ENCODE measurements at regions not wholly inside any gene's neighbourhood (a gene's known extent, or its start where the extent isn't known, plus 50 kb on each side); places are given as distances from the start of the nearest gene placed in this dataset.
A peak's percentile ranks its signal among the peaks of the same experiment; 100 is the strongest.
"Not testable (repeated sequence)": the region's sequence is repeated elsewhere in the genome, so short reads cannot be mapped to it uniquely, and the experiment has no call there.

DNA sequence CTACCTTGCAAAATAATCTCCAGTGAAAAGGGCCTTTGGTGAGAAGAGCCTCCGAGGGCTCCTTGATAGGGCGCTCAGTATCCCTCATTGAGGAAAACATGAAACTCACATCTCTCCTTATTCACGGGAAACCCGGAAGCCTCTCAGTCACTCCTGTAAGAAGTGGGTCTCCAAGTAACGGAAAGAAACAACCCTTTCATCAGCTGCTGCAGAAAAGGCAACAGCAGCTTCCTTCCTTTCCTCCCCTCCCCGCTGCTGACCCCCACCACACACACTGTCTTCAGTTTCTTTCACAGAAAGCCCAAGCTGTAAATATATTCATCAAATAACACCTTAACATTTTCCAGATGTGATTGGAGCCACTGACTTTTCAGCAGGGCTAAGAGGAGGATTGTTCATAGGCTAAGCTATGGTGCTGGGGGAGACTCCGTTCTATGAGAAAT lies 81.4 kb downstream of the C9orf152 start:
- H3K27ac ChIP-seq (ENCODE audit: low read depth, low read length): no peak overlapping the region; the same call in 1 of the 2 replicates
- no peaks in the 10 kb centered on the region for H3K9me3 ChIP-seq (ENCODE audit: control insufficient read depth, insufficient read depth, low read depth, low read length)
- H3K4me3 ChIP-seq (ENCODE audit: low read depth, low read length): peak overlapping the region; percentile 6; the same call in 1 of the 2 replicates
- peaks cover 96% of the 10 kb centered on the region for H3K4me1 ChIP-seq (ENCODE audit: control insufficient read depth, insufficient read depth, low read length)
- peak overlapping the region; percentile 35 for H3K9ac ChIP-seq (ENCODE audit: low read length)
- no peaks in the 10 kb centered on the region; the same call in 1 of the 2 replicates for H3K27me3 ChIP-seq (ENCODE audit: control insufficient read depth, insufficient read depth, low read length)
- H3K36me3 ChIP-seq (ENCODE audit: control insufficient read depth, insufficient read depth, low read length): no peaks in the 10 kb centered on the region

DNA sequence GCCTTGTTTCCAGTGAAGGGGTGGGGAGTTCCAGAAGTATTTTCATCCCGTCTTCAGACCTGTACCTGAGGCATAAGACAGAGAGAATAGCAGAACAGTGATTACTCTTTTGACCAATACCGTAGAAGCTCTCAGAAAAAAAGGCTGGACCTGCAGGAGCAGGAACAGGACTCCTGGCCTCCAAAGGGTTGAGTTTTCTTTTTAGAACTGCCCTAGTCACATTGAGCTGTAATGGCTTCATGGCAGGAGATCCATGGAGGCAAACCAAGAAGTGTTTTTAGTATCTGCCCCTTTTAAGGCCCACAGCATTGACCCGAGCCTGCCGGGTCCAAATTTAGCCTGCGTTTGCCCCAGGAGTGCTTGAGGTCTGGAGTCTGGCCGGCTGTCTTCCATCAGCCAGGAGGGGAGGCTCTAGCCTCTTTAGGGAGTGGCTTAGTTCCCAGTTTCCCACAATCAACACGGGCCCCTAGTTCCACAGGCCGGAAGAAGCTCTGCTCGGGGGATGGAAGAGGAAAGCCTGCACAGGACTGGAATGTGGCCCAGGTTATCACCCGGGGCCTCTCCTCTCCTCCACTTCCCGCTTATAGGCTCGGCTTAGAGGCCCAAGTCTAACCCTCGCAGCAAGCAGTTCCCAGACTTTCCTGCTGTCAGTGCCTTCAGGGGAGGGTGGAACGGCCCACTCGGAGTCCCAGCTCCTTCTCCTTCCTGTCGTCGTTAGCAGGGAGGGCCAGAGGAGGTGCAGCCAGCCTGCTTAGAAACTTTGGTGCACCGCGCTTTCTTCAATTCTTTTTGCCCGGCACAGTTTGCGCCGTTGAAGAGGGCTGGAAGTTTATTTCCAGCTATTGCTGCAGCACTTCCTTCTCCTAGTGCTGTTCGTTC lies 80.7 kb downstream of the C9orf152 start:
- no peaks in the 10 kb centered on the region for H3K36me3 ChIP-seq (ENCODE audit: control insufficient read depth, insufficient read depth, low read length)
- peak overlapping the region; percentile 31; the same call in 1 of the 2 replicates for H3K27ac ChIP-seq (ENCODE audit: low read depth, low read length)
- H3K27me3 ChIP-seq (ENCODE audit: control insufficient read depth, insufficient read depth, low read length): no peaks in the 10 kb centered on the region; the same call in 1 of the 2 replicates
- peak overlapping the region; percentile 35 for H3K4me3 ChIP-seq (ENCODE audit: low read depth, low read length)
- H3K9me3 ChIP-seq (ENCODE audit: control insufficient read depth, insufficient read depth, low read depth, low read length): no peaks in the 10 kb centered on the region
- H3K9ac ChIP-seq (ENCODE audit: low read length): peak overlapping the region; percentile 35
- peaks cover 96% of the 10 kb centered on the region for H3K4me1 ChIP-seq (ENCODE audit: control insufficient read depth, insufficient read depth, low read length)

DNA sequence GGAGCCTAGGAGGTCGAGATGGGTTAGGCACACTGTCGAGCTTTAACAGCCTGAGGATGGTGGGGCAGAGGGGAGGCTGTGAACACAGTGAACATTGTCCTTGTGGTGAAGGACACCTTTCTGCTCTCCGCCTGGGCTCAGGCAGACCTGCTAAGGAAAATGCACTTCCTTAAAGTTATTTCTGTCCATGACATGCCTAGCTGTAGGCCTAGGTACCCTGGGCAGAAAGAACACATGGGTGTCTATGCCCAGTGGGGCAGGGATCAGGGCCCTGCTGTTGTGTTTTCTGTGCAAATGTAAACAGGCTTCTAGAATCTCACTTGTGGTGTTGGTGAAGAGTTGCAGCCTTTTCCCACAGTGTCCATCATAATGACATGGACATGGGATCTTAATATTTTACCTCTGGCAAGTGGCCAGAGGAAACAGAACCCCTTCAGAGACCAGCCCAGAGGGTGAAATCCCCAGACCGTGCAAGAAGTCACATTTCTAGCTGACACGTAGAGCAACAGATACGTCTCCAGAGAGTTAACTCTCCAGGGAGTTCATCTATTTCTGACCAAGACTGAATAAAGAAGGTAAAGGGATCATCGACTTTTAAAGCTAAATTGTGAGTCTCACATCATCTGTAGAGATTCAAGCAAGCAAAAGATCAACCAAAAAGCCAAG lies 79.2 kb downstream of the C9orf152 start:
- peaks cover 95% of the 10 kb centered on the region for H3K4me1 ChIP-seq (ENCODE audit: control insufficient read depth, insufficient read depth, low read length)
- no peak overlapping the region for H3K27ac ChIP-seq (ENCODE audit: low read depth, low read length)
- no peaks in the 10 kb centered on the region; the same call in 1 of the 2 replicates for H3K27me3 ChIP-seq (ENCODE audit: control insufficient read depth, insufficient read depth, low read length)
- H3K9ac ChIP-seq (ENCODE audit: low read length): no peak overlapping the region
- H3K9me3 ChIP-seq (ENCODE audit: control insufficient read depth, insufficient read depth, low read depth, low read length): no peaks in the 10 kb centered on the region
- H3K4me3 ChIP-seq (ENCODE audit: low read depth, low read length): no peak overlapping the region
- no peaks in the 10 kb centered on the region for H3K36me3 ChIP-seq (ENCODE audit: control insufficient read depth, insufficient read depth, low read length)

DNA sequence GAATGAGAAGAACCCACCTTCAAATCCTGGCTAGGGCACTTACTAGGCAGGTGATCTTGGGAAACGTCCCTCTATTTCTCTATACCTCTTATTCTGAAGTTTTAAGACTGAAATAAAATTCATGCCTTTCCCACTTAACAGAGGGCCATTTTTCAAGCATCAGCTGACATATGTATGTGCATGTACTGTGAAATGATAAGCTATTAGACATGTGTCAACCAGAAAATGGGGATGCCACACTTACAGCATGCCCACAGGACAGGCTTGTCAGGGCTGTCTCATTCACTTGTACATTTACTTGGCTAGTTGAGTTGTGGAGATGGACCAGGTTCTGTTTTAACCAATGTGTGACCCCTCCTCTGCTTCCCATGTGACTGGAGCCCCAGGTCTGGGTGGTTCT lies 78.5 kb downstream of the C9orf152 start:
- H3K4me3 ChIP-seq (ENCODE audit: low read depth, low read length): no peak overlapping the region
- no peak overlapping the region for H3K9ac ChIP-seq (ENCODE audit: low read length)
- no peak overlapping the region for H3K27ac ChIP-seq (ENCODE audit: low read depth, low read length)
- no peaks in the 10 kb centered on the region for H3K36me3 ChIP-seq (ENCODE audit: control insufficient read depth, insufficient read depth, low read length)
- H3K9me3 ChIP-seq (ENCODE audit: control insufficient read depth, insufficient read depth, low read depth, low read length): no peaks in the 10 kb centered on the region
- peaks cover 91% of the 10 kb centered on the region for H3K4me1 ChIP-seq (ENCODE audit: control insufficient read depth, insufficient read depth, low read length)
- no peaks in the 10 kb centered on the region; the same call in 1 of the 2 replicates for H3K27me3 ChIP-seq (ENCODE audit: control insufficient read depth, insufficient read depth, low read length)

DNA sequence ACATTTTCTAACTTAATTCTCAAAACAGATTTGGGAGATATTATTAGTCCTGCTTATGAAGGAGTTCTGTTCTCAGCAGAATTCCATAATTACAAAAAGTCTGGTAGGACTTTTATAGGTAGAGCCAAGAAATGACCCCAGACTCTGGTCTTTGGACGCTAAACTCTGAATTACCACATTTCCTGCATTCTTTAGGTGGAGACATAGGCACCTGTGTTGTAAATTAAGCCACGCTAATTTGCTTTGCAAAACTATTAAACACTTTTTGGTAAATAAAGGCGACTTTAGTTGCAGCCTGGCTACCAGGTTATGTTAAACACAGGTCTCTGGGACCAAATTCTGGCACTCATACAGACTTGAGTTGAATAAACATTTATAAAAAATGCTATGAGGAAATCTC lies 77.7 kb downstream of the C9orf152 start:
- H3K4me3 ChIP-seq (ENCODE audit: low read depth, low read length): no peak overlapping the region
- no peaks in the 10 kb centered on the region; the same call in 1 of the 2 replicates for H3K27me3 ChIP-seq (ENCODE audit: control insufficient read depth, insufficient read depth, low read length)
- no peak overlapping the region for H3K9ac ChIP-seq (ENCODE audit: low read length)
- no peaks in the 10 kb centered on the region for H3K36me3 ChIP-seq (ENCODE audit: control insufficient read depth, insufficient read depth, low read length)
- no peaks in the 10 kb centered on the region for H3K9me3 ChIP-seq (ENCODE audit: control insufficient read depth, insufficient read depth, low read depth, low read length)
- 0 out of 2 replicates have a peak overlapping the region, but pooled peaks have one; percentile 35 for H3K27ac ChIP-seq (ENCODE audit: low read depth, low read length)
- peaks cover 83% of the 10 kb centered on the region for H3K4me1 ChIP-seq (ENCODE audit: control insufficient read depth, insufficient read depth, low read length)

DNA sequence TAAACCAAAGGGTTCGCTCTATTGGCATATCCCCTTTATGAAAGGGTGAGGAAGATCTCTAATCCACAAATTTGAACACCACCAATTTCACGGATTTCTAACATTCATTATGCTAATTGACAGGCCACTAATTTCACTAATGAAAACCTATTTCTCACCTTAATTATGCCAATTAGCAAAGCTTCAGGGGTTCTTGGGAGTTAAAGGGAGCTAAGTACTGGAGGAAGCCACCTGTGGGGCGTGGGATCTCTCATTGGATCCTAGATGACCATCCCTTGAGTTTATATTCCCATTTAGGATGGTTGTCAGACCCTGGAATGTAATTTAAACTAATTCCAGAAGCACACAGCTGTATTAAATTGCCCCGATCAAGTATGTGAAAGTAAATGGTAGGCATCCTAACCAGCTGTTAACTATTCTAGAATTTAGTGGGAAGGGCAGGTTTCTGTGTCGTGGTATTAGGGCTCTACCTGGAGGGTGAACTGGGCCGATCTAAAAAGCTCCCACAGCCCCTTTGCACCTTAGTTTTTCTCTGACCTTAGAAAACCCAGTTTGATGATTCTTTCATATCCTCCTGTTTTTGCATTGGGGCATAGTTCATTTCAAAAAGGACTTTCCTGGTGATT lies 77.1 kb downstream of the C9orf152 start:
- Histone ChIP-seq H3K4me1 (ENCODE audit: control insufficient read depth, insufficient read depth, low read length) (peaks cover 76% of the 10 kb centered on the region), H3K27me3 (ENCODE audit: control insufficient read depth, insufficient read depth, low read length) (no peaks in the 10 kb centered on the region; the same call in 1 of the 2 replicates), H3K4me3 (ENCODE audit: low read depth, low read length) (peak overlapping the region; percentile 6; the same call in 1 of the 2 replicates), H3K36me3 (ENCODE audit: control insufficient read depth, insufficient read depth, low read length) (0 out of 2 replicates have a peak, but pooled peaks cover under 1% of the 10 kb centered on the region), H3K9me3 (ENCODE audit: control insufficient read depth, insufficient read depth, low read depth, low read length) (no peaks in the 10 kb centered on the region), H3K27ac (ENCODE audit: low read depth, low read length) (peak overlapping the region; percentile 35; the same call in 1 of the 2 replicates), H3K9ac (ENCODE audit: low read length) (peak overlapping the region; percentile 8)

DNA sequence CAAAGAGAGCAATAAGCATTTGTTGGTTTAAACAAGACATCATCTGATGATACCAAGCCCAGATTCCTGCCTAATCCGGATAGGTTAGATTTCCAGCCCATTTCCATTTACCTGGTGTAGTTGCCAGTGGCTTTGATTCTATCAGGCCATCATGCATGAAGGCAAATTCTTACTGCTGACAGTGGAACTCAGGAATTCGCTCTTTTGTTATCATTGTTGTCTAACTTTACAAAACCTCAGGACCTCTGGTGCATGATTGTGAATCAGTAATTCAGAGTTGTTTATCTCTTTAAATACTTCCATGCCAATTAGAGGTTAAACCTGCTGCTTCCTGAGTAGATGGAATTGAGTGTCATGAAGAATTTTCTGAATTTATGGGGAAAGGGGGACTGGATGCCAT lies 76.5 kb downstream of the C9orf152 start:
- Histone ChIP-seq H3K27me3 (ENCODE audit: control insufficient read depth, insufficient read depth, low read length) (no peaks in the 10 kb centered on the region; the same call in 1 of the 2 replicates), H3K9ac (ENCODE audit: low read length) (peak overlapping the region; percentile 8), H3K9me3 (ENCODE audit: control insufficient read depth, insufficient read depth, low read depth, low read length) (no peaks in the 10 kb centered on the region), H3K4me3 (ENCODE audit: low read depth, low read length) (peak overlapping the region; percentile 6; the same call in 1 of the 2 replicates), H3K4me1 (ENCODE audit: control insufficient read depth, insufficient read depth, low read length) (peaks cover 70% of the 10 kb centered on the region), H3K27ac (ENCODE audit: low read depth, low read length) (peak overlapping the region; percentile 20; the same call in 1 of the 2 replicates), H3K36me3 (ENCODE audit: control insufficient read depth, insufficient read depth, low read length) (peaks cover 6% of the 10 kb centered on the region; the same call in 1 of the 2 replicates)

DNA sequence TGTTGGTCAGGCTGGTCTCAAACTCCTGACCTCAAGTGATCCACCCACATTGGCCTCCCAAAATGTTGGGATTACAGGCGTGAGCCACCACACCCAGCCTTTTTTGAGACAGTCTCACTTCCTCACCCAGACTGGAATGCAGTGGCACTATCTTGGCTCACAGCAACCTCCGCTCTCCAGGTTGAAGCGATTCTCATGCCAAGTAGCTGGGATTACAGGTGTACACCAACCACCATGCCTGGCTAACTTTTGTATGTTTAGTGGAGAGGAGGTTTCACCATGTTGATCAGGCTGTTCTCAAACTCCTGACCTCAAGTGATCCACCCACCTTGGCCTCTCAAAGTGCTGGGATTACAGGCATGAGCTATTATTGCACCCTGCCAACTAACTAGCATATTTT lies 75.4 kb downstream of the C9orf152 start:
- not testable (repeated sequence) for H3K9me3 ChIP-seq (ENCODE audit: control insufficient read depth, insufficient read depth, low read depth, low read length); H3K9ac ChIP-seq (ENCODE audit: low read length); H3K4me3 ChIP-seq (ENCODE audit: low read depth, low read length); H3K27me3 ChIP-seq (ENCODE audit: control insufficient read depth, insufficient read depth, low read length); H3K27ac ChIP-seq (ENCODE audit: low read depth, low read length)
- Histone ChIP-seq H3K36me3 (ENCODE audit: control insufficient read depth, insufficient read depth, low read length) (peaks cover 16% of the 10 kb centered on the region), H3K4me1 (ENCODE audit: control insufficient read depth, insufficient read depth, low read length) (peaks cover 60% of the 10 kb centered on the region)

DNA sequence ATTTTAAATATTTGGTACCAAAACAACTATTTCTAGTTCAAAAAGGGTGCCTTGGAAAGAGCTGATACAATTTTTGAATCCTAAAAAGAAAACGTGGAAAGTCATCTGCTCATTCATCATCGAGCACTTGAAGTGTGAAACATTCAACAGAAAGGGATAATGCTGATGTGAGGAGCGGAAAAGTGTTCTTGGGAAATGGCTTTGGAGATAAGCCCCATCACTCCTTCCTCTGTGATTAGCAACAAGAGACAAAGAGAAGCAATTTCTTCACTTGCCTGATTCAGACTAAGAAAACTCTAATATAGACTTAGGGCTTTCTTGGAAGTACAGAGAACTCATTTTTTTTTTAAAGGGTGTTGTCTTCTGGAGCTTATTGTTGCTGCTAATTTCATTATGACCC lies 74.9 kb downstream of the C9orf152 start:
- Histone ChIP-seq H3K9me3 (ENCODE audit: control insufficient read depth, insufficient read depth, low read depth, low read length) (no peaks in the 10 kb centered on the region), H3K27ac (ENCODE audit: low read depth, low read length) (no peak overlapping the region), H3K36me3 (ENCODE audit: control insufficient read depth, insufficient read depth, low read length) (peaks cover 21% of the 10 kb centered on the region), H3K9ac (ENCODE audit: low read length) (no peak overlapping the region), H3K4me3 (ENCODE audit: low read depth, low read length) (no peak overlapping the region), H3K4me1 (ENCODE audit: control insufficient read depth, insufficient read depth, low read length) (peaks cover 54% of the 10 kb centered on the region), H3K27me3 (ENCODE audit: control insufficient read depth, insufficient read depth, low read length) (no peaks in the 10 kb centered on the region; the same call in 1 of the 2 replicates)

DNA sequence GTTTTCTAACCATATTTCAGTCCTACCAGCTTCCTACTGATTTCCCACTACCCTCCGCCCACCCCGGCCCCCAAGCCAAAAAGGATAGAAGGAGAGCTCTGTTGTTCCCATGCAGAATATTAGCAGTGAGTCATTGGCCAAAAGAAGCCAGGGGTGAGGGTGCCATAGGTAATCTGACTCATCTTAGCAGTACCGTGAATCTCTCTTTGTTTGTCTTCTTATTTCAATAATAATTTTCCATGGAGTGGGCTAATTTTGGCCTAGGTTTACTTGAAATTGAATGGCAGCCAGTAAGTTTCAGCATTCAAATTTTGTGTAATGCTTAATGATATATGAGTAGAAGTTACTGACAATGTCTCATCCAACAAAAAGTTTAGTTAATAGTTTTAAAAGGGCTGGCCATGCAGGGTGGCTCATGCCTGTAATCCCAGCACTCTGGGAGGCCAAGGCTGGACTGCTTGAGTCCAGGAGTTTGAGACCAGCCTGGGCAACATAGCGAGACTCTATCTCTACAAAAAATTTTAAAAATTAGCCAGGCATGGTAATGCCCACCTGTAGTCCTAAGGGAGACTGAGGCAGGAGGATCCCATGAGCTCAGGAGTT lies 74.2 kb downstream of the C9orf152 start:
- Histone ChIP-seq H3K36me3 (ENCODE audit: control insufficient read depth, insufficient read depth, low read length) (peaks cover 28% of the 10 kb centered on the region), H3K9me3 (ENCODE audit: control insufficient read depth, insufficient read depth, low read depth, low read length) (no peaks in the 10 kb centered on the region), H3K4me3 (ENCODE audit: low read depth, low read length) (no peak overlapping the region), H3K27me3 (ENCODE audit: control insufficient read depth, insufficient read depth, low read length) (no peaks in the 10 kb centered on the region; the same call in 1 of the 2 replicates), H3K9ac (ENCODE audit: low read length) (no peak overlapping the region), H3K4me1 (ENCODE audit: control insufficient read depth, insufficient read depth, low read length) (peaks cover 49% of the 10 kb centered on the region), H3K27ac (ENCODE audit: low read depth, low read length) (no peak overlapping the region)

Measured in HUES6 (cell line).